Adipocyte (in vitro differentiated cells): ENCODE measurements at regions not wholly inside any gene's neighbourhood (a gene's known extent, or its start where the extent isn't known, plus 50 kb on each side); places are given as distances from the start of the nearest gene placed in this dataset.
"Not testable (repeated sequence)": the region's sequence is repeated elsewhere in the genome, so short reads cannot be mapped to it uniquely, and the experiment has no call there.

Source experiments
- DNase-seq: peaks from one replicate; pipeline ENCODE4 v3.0.0-alpha.2; 2015; ENCODE audit warnings: low read depth
- H3K27me3 ChIP-seq: replicated peaks from 2 replicates; pipeline ENCODE4 v1.7.0; 2013; ENCODE audit warnings: mild to moderate bottlenecking, low read length, moderate library complexity; ENCODE audit not compliant: control insufficient read depth, insufficient read depth
- H3K36me3 ChIP-seq: 2 replicates; pipeline ENCODE4 v1.7.0; 2013; ENCODE audit warnings: low read length, mild to moderate bottlenecking, moderate library complexity; ENCODE audit not compliant: control insufficient read depth, insufficient read depth, severe bottlenecking
- H3K4me1 ChIP-seq: 2 replicates; pipeline ENCODE4 v1.7.0; 2013; ENCODE audit warnings: mild to moderate bottlenecking, low read length, moderate library complexity; ENCODE audit not compliant: control insufficient read depth, insufficient read depth
- H3K4me3 ChIP-seq: 2 replicates; pipeline ENCODE4 v1.7.0; 2013; ENCODE audit warnings: mild to moderate bottlenecking, low read length, moderate library complexity
- H3K9ac ChIP-seq: 2 replicates; pipeline ENCODE4 v1.7.0; 2013; ENCODE audit warnings: mild to moderate bottlenecking, low read length, moderate library complexity
- H3K9me3 ChIP-seq: 2 replicates; pipeline ENCODE4 v1.7.0; 2013; ENCODE audit warnings: mild to moderate bottlenecking, low read length, moderate library complexity; ENCODE audit not compliant: control insufficient read depth

DNA sequence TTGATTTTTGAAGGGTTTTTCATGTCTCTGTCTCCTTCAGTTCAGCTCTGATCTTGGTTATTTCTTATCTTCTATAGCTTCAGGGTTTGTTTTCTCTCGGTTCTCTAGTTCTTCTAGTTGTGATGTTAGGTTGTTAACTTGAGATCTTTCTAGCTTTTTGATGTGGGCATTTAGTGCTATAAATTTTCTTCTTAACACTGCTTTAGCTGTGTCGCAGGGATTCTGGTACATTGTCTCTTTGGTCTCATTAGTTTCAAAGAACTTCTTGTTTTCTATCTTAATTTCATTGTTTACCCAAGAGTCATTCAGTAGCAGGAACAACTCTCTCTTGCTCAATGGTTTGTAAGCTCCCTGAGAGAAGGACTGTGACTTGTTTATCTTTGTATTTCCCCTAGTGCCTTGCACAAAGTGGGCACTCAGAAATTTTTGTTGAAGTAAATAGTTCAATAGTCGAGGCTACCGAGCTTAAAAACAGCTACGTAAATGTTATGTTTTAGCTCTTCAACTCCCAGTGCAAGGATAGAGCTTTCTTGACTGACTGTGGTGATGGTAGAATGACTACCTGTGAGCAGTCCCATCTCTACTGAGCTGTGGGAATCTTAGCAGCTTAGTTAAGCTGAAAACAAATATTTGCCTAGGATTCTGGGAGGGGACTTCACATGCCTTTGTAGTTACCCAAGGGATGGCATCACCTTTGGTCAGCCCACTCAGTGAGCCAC lies 225.8 kb upstream of the ELL2 start:
- Histone ChIP-seq H3K36me3 (no peaks in the 10 kb centered on the region), H3K9ac (no peak overlapping the region), H3K9me3 (peaks cover 6% of the 10 kb centered on the region), H3K27me3 (no peaks in the 10 kb centered on the region), H3K4me1 (no peaks in the 10 kb centered on the region), H3K4me3 (no peak overlapping the region)
- no peak for DNase-seq

DNA sequence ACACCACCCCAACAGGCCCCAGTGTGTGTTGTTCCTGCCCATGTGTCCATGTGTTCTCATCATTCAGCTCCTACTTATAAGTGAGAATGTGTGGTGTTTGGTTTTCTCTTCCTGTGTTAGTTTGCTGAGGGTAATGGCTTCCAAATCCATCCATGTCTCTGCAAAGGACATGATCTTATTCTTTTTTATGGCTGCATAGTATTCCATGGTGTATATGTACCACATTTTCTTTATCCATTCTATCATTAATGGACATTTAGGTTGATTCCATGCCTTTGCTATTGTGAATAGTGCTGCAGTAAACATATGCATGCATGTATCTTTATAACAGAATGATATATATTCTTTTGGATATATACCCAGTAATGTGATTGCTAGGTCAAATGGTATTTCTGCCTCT lies 222.9 kb upstream of the ELL2 start:
- not testable (repeated sequence) for H3K9ac ChIP-seq, H3K4me3 ChIP-seq, H3K27me3 ChIP-seq, H3K36me3 ChIP-seq, H3K4me1 ChIP-seq, H3K9me3 ChIP-seq, DNase-seq

- peaks cover 22% of the 10 kb centered on the region for H3K4me1 ChIP-seq
- H3K27me3 ChIP-seq = no peaks in the 10 kb centered on the region
- H3K9ac ChIP-seq = no peak overlapping the region
- no peak overlapping the region for H3K4me3 ChIP-seq
- DNase-seq = no peak
- H3K36me3 ChIP-seq = no peaks in the 10 kb centered on the region
- peaks cover 6% of the 10 kb centered on the region for H3K9me3 ChIP-seq
Observed at GRCh38 chr5:96180684-96181435, 219.2 kb upstream of the ELL2 start.

DNA sequence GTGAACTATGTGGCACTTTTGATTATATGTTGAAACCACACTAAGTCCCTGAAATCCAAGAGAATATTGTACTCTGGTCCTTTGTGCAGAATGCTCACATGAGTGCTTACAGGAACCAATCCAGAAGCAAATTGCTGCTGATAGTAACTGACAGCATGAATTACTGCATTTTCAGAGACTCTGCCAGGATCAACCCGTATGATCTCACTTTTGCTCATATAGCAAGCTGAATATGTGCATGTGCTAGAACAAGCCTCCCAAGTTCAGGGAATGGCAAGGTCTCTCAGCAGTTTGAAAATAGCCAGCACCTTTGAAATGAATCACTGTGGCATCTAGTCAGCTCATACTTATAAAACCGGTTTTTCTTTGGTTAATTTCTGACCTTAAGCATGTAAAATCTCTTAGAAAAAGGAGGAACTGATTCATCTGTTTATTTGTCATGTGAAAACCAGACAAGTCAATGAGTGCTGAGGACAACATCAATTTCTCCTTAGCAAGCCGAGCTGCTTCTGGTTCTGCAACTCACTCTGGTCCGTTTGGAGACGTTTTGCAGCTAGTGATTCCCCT lies 215.7 kb upstream of the ELL2 start:
- Histone ChIP-seq H3K9ac (peak overlapping the region; percentile 78), H3K4me1 (peaks cover 33% of the 10 kb centered on the region), H3K27me3 (no peaks in the 10 kb centered on the region), H3K36me3 (no peaks in the 10 kb centered on the region), H3K4me3 (peak overlapping the region; percentile 40), H3K9me3 (no peaks in the 10 kb centered on the region)
- peak; percentile 80 for DNase-seq

- H3K9me3 ChIP-seq = no peaks in the 10 kb centered on the region
- no peak for DNase-seq
- no peaks in the 10 kb centered on the region for H3K27me3 ChIP-seq
- H3K36me3 ChIP-seq = no peaks in the 10 kb centered on the region
- H3K4me1 ChIP-seq = peaks cover 35% of the 10 kb centered on the region
- H3K4me3 ChIP-seq = no peak overlapping the region
- H3K9ac ChIP-seq = no peak overlapping the region
Observed at GRCh38 chr5:96176022-96176421, 214.4 kb upstream of the ELL2 start.

GRCh38 chr5:96175090-96175489 lies 213.4 kb upstream of the ELL2 start:
- H3K27me3 ChIP-seq = no peaks in the 10 kb centered on the region
- DNase-seq = no peak
- H3K36me3 ChIP-seq = no peaks in the 10 kb centered on the region
- no peak overlapping the region for H3K9ac ChIP-seq
- no peaks in the 10 kb centered on the region for H3K9me3 ChIP-seq
- no peak overlapping the region for H3K4me3 ChIP-seq
- H3K4me1 ChIP-seq = peaks cover 35% of the 10 kb centered on the region

- H3K4me1 ChIP-seq = peaks cover 35% of the 10 kb centered on the region
- no peak overlapping the region for H3K9ac ChIP-seq
- no peaks in the 10 kb centered on the region for H3K27me3 ChIP-seq
- H3K36me3 ChIP-seq = no peaks in the 10 kb centered on the region
- DNase-seq = peak; percentile 42
- no peaks in the 10 kb centered on the region for H3K9me3 ChIP-seq
- no peak overlapping the region for H3K4me3 ChIP-seq
Observed at GRCh38 chr5:96173366-96173765, 211.7 kb upstream of the ELL2 start.

DNA sequence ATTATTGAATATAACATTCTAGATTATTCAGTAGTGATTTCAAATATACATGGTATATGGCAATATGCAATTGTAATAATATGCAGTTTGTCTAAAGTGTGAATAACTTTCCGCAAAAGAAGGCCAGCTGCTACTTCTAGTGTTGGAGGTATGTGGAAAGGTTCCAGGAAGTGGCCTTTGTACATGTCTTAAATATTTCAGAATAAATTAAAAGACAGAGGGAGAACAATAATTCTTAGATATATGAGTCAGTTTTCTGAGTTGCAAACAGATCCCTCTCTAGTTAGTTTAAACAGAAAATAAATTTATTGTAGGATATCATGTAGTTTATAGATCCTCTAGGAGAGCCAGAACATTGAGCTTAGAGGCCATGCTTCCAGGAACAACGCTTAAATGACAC lies 210.8 kb upstream of the ELL2 start:
- no peaks in the 10 kb centered on the region for H3K9me3 ChIP-seq
- H3K4me3 ChIP-seq = no peak overlapping the region
- H3K27me3 ChIP-seq = no peaks in the 10 kb centered on the region
- DNase-seq = peak; percentile 70
- H3K36me3 ChIP-seq = no peaks in the 10 kb centered on the region
- H3K4me1 ChIP-seq = peaks cover 27% of the 10 kb centered on the region
- H3K9ac ChIP-seq = no peak overlapping the region

GRCh38 chr5:96171973-96172372 lies 210.3 kb upstream of the ELL2 start:
- H3K27me3 ChIP-seq, DNase-seq, H3K9ac ChIP-seq, H3K36me3 ChIP-seq, H3K9me3 ChIP-seq, H3K4me3 ChIP-seq: not testable (repeated sequence)
- peaks cover 23% of the 10 kb centered on the region for H3K4me1 ChIP-seq

DNA sequence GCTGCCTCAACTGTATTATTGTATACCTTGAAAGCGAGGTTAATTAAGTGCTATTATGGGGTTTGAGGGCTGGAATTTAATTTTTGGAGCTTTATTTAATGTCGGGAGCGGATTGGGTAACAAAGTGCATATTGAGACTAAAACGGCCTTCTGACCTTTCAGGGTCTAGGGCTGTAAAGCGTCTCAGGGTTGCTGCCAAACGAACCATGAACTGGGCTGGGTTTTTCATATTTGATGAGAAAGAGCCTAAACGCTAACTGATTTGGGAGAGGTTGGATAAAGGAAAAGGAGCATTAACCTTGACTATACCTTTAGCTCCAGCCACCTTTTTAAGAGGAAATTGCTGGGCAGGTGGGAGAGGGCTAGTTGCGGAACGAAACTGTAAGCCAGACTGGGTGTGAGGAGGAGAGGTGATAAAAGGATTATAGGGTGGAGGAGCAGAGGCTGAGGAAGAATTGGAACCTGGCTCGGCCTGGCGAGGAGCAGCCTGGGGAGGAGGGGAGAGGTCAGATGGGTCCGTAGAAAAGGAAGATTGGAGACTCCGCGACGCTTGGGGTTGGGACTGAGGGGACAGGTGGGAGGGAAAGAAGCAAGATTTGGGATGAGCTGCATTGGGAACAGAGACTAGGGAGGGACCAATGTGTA lies 209.0 kb upstream of the ELL2 start:
- not testable (repeated sequence) for DNase-seq, H3K36me3 ChIP-seq, H3K9ac ChIP-seq, H3K4me3 ChIP-seq, H3K27me3 ChIP-seq, H3K9me3 ChIP-seq
- H3K4me1 ChIP-seq = peaks cover 13% of the 10 kb centered on the region

DNA sequence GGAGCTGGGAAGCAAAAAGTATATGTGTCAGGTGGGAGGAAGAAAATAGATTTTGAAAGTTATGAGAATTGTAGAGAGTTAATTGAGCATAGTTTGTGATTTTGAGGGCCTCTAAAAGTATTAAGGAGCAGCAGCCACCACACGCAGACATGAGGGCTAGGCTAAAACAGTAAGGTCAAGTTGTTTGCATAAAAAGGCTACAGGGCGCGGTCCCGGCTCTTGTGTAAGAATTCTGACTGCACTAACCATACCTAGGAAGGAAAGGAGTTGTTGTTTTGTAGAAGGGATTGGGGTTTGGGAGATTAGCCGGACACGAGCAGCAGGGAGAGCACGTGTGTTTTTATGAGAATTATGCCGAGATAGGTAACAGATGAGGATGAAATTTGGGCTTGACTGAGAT lies 207.2 kb upstream of the ELL2 start:
- peaks cover 13% of the 10 kb centered on the region for H3K4me1 ChIP-seq
- H3K36me3 ChIP-seq, H3K9me3 ChIP-seq, H3K4me3 ChIP-seq, H3K27me3 ChIP-seq, H3K9ac ChIP-seq, DNase-seq: not testable (repeated sequence)
